ENCODE measurements at regions not wholly inside any gene's neighbourhood (a gene's known extent, or its start where the extent isn't known, plus 50 kb on each side); places are given as distances from the start of the nearest gene placed in this dataset.

- TF ChIP-seq, protein P1, sequence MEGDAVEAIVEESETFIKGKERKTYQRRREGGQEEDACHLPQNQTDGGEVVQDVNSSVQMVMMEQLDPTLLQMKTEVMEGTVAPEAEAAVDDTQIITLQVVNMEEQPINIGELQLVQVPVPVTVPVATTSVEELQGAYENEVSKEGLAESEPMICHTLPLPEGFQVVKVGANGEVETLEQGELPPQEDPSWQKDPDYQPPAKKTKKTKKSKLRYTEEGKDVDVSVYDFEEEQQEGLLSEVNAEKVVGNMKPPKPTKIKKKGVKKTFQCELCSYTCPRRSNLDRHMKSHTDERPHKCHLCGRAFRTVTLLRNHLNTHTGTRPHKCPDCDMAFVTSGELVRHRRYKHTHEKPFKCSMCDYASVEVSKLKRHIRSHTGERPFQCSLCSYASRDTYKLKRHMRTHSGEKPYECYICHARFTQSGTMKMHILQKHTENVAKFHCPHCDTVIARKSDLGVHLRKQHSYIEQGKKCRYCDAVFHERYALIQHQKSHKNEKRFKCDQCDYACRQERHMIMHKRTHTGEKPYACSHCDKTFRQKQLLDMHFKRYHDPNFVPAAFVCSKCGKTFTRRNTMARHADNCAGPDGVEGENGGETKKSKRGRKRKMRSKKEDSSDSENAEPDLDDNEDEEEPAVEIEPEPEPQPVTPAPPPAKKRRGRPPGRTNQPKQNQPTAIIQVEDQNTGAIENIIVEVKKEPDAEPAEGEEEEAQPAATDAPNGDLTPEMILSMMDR (IDR thresholded peaks at IDR 0.05): no peak
- no peak for TF ChIP-seq POLR2A (IDR thresholded peaks at IDR 0.05)
Measured at GRCh38 chr13:106963151-106963550, 395.2 kb upstream of the ARGLU1 start.
